Thyroid gland (tissue), 4 donors: ENCODE measurements at regions not wholly inside any gene's neighbourhood (a gene's known extent, or its start where the extent isn't known, plus 50 kb on each side); places are given as distances from the start of the nearest gene placed in this dataset.

ENCODE experiments used
- DNase-seq, 2 donors: peaks; one replicate each; pipeline ENCODE4 v3.0.0-alpha.2; 2019
- H3K27ac ChIP-seq, 3 donors: fragments of 200-600 bp; sonication (generic); 1 replicate in 2 of 3; 2 replicates in 1 of 3; pipeline ENCODE4 v1.5.1; 2016 to 2019; ENCODE audit warnings: mild to moderate bottlenecking in 1 of 3, moderate library complexity in 1 of 3
- H3K27me3 ChIP-seq: fragments of 200-600 bp; sonication (generic); one replicate; pipeline ENCODE4 v1.5.1; 2019
- H3K36me3 ChIP-seq, 2 donors: fragments of 200-600 bp; sonication (generic); one replicate each; pipeline ENCODE4 v1.5.1; 2016 to 2019
- H3K4me1 ChIP-seq, 2 donors: fragments of 200-600 bp; sonication (generic); one replicate each; pipeline ENCODE4 v1.5.1; 2017 to 2019
- H3K4me3 ChIP-seq, 3 donors: fragments of 200-600 bp; sonication (generic); replicated peaks in 1 of 3; 1 replicate in 2 of 3; 2 replicates in 1 of 3; pipeline ENCODE4 v1.5.1; 2016; ENCODE audit warnings: mild to moderate bottlenecking in 1 of 3
- H3K9me3 ChIP-seq: fragments of 200-600 bp; sonication (generic); one replicate; pipeline ENCODE4 v1.5.1; 2017
- CTCF ChIP-seq, 6 experiments: fragments of 200-600 bp in 3 of 6; fragments of 450-650 bp in 3 of 6; sonication (generic) in 3 of 6; IDR thresholded peaks; one replicate each; pipeline ENCODE4 v1.5.1; 2016 to 2019; ENCODE audit warnings: antibody characterized with exemption in 6 of 6, mild to moderate bottlenecking in 2 of 6, inconsistent platforms in 1 of 6, moderate library complexity in 1 of 6
- POLR2A ChIP-seq, 2 donors: fragments of 450-650 bp; IDR thresholded peaks; one replicate each; pipeline ENCODE4 v1.6.1; 2017; ENCODE audit warnings: antibody characterized with exemption in 2 of 2, mild to moderate bottlenecking in 2 of 2, moderate library complexity in 1 of 2
- WGBS, 2 donors: methylation state at CpG; one replicate each; pipeline ENCODE4 v1.1.5; 2017; 5-methylcytosine and 5-hydroxymethylcytosine counted together
- intact Hi-C: fragments of 100-400 bp; cut with DNase I; formaldehyde crosslinking; loops from one replicate; pipeline ENCODE4 v1.15.1; 2023

- no peaks in the 10 kb centered on the region for H3K36me3 ChIP-seq
- no peak overlapping the region for H3K4me3 ChIP-seq
- H3K27me3 ChIP-seq, result no peaks in the 10 kb centered on the region
- H3K27ac ChIP-seq, result no peak overlapping the region
- intact Hi-C loops, result no loop called here
- no peaks in the 10 kb centered on the region for H3K9me3 ChIP-seq
- no peak for DNase-seq
- 72 to 78% methylated on average over 3 of the region's 3 CpGs for WGBS, 2 donors
- TF ChIP-seq POLR2A (IDR thresholded peaks at IDR 0.05) (no peak), CTCF (IDR thresholded peaks at IDR 0.05) (no peak)
- no peaks in the 10 kb centered on the region for H3K4me1 ChIP-seq
These were observed 283.3 kb downstream of the ATP23 start for GRCh38 chr12:58224536-58225105.

GRCh38 chr12:58225203-58225877 lies 284.0 kb downstream of the ATP23 start:
- no peaks in the 10 kb centered on the region for H3K36me3 ChIP-seq
- DNase-seq, result no peak
- no peak overlapping the region for H3K27ac ChIP-seq
- intact Hi-C loops, result no loop called here
- H3K4me3 ChIP-seq, result no peak overlapping the region
- TF ChIP-seq CTCF (IDR thresholded peaks at IDR 0.05) (no peak), POLR2A (IDR thresholded peaks at IDR 0.05) (no peak)
- H3K27me3 ChIP-seq, result no peaks in the 10 kb centered on the region
- H3K9me3 ChIP-seq, result no peaks in the 10 kb centered on the region
- H3K4me1 ChIP-seq, result no peaks in the 10 kb centered on the region

- no peaks in the 10 kb centered on the region for H3K4me1 ChIP-seq
- no peaks in the 10 kb centered on the region for H3K27me3 ChIP-seq
- TF ChIP-seq POLR2A (IDR thresholded peaks at IDR 0.05) (no peak), CTCF (IDR thresholded peaks at IDR 0.05) (no peak)
- H3K36me3 ChIP-seq, result no peaks in the 10 kb centered on the region
- no peak overlapping the region for H3K27ac ChIP-seq
- intact Hi-C loops, result no loop called here
- no peaks in the 10 kb centered on the region for H3K9me3 ChIP-seq
- no peak overlapping the region for H3K4me3 ChIP-seq
- 93 to 98% methylated on average over 2 of the region's 2 CpGs for WGBS, 2 donors
- DNase-seq, result no peak
These were observed 292.5 kb downstream of the ATP23 start for GRCh38 chr12:58233886-58234285.

GRCh38 chr12:58238411-58238810 lies 297.0 kb downstream of the ATP23 start:
- no peaks in the 10 kb centered on the region for H3K27me3 ChIP-seq
- TF ChIP-seq POLR2A (IDR thresholded peaks at IDR 0.05) (no peak), CTCF (IDR thresholded peaks at IDR 0.05) (no peak)
- no peaks in the 10 kb centered on the region for H3K4me1 ChIP-seq
- no peak for DNase-seq
- H3K9me3 ChIP-seq, result no peaks in the 10 kb centered on the region
- intact Hi-C loops, result no loop called here
- no peaks in the 10 kb centered on the region for H3K36me3 ChIP-seq
- H3K27ac ChIP-seq, result no peak overlapping the region
- no peak overlapping the region for H3K4me3 ChIP-seq
- 75 to 79% methylated on average over 3 of the region's 3 CpGs for WGBS, 2 donors

- TF ChIP-seq CTCF (IDR thresholded peaks at IDR 0.05) (no peak), POLR2A (IDR thresholded peaks at IDR 0.05) (no peak)
- no peak for DNase-seq
- H3K36me3 ChIP-seq, result no peaks in the 10 kb centered on the region
- intact Hi-C loops, result no loop called here
- H3K4me1 ChIP-seq, result no peaks in the 10 kb centered on the region
- no peak overlapping the region for H3K27ac ChIP-seq
- no peak overlapping the region for H3K4me3 ChIP-seq
- no peaks in the 10 kb centered on the region for H3K9me3 ChIP-seq
- no peaks in the 10 kb centered on the region for H3K27me3 ChIP-seq
- 90 to 96% methylated on average over 5 of the region's 5 CpGs for WGBS, 2 donors
These were observed 299.7 kb downstream of the ATP23 start for GRCh38 chr12:58241099-58241498.
